ENCODE measurements at regions not wholly inside any gene's neighbourhood (a gene's known extent, or its start where the extent isn't known, plus 50 kb on each side); places are given as distances from the start of the nearest gene placed in this dataset.

- BruUV-seq (replicated peaks), result no TSS peak
- CTCF ChIA-PET, result no interaction called here
- Histone ChIP-seq H3K4me3 (ENCODE audit: low read depth in 2 of 2, low read length in 2 of 2) (no peak overlapping the region), H3K27me3 (ENCODE audit: control insufficient read depth, insufficient read depth, low read length) (no peaks in the 10 kb centered on the region), H3K27ac (ENCODE audit: low read length) (no peak overlapping the region), H3K9me3 (ENCODE audit: control insufficient read depth, insufficient read depth, low read depth, low read length) (no peaks in the 10 kb centered on the region), H3K36me3 (ENCODE audit: control insufficient read depth, insufficient read depth, low read length) (no peaks in the 10 kb centered on the region), H3K4me1 (ENCODE audit: control insufficient read depth, insufficient read depth, low read length) (no peaks in the 10 kb centered on the region)
- in situ Hi-C loops (cut with HindIII; ENCODE audit: low pct_unique_long_range_greater_than_20kb, low sequenced_read_pairs), result no loop called here
- ATAC-seq (no peak), DNase-seq (ENCODE audit: low read depth, low spot score) (no peak)
- TF ChIP-seq SIN3A (IDR thresholded peaks at IDR 0.05; ENCODE audit: borderline replicate concordance, insufficient read depth, low read depth, low read length), result no peak
- no peak for TF ChIP-seq CTCF (IDR thresholded peaks at IDR 0.05)
- no peak for TF ChIP-seq REST (IDR thresholded peaks at IDR 0.05; ENCODE audit: insufficient read depth in 1 of 2, low read depth in 2 of 2, low read length in 1 of 2)
- TF ChIP-seq TCF7L2 (IDR thresholded peaks at IDR 0.05; ENCODE audit: low read depth, low read length), result no peak
- TF ChIP-seq POLR2AphosphoS5 (IDR thresholded peaks at IDR 0.05; ENCODE audit: low read depth, low read length), result no peak
- POLR2A ChIA-PET, result no interaction called here
- intact Hi-C loops (cut with micrococcal nuclease; ENCODE audit: unreplicated experiment), result no loop called here
These were observed 424.1 kb downstream of the ZNF385D start for GRCh38 chr3:21326704-21327475.

GRCh38 chr3:21314688-21315087, 436.3 kb downstream of the ZNF385D start:
- no TSS peak for BruUV-seq (replicated peaks)
- H3K27ac ChIP-seq (ENCODE audit: low read length), result no peak overlapping the region
- ChIA-PET POLR2A (no interaction called here), CTCF (no interaction called here)
- no peaks in the 10 kb centered on the region for H3K4me1 ChIP-seq (ENCODE audit: control insufficient read depth, insufficient read depth, low read length)
- no peaks in the 10 kb centered on the region for H3K27me3 ChIP-seq (ENCODE audit: control insufficient read depth, insufficient read depth, low read length)
- ATAC-seq, result no peak
- no peak for DNase-seq (ENCODE audit: low read depth, low spot score)
- no peaks in the 10 kb centered on the region for H3K9me3 ChIP-seq (ENCODE audit: control insufficient read depth, insufficient read depth, low read depth, low read length)
- in situ Hi-C loops (cut with HindIII; ENCODE audit: low pct_unique_long_range_greater_than_20kb, low sequenced_read_pairs), result no loop called here
- TF ChIP-seq CTCF (IDR thresholded peaks at IDR 0.05) (no peak), SIN3A (IDR thresholded peaks at IDR 0.05; ENCODE audit: borderline replicate concordance, insufficient read depth, low read depth, low read length) (no peak), POLR2AphosphoS5 (IDR thresholded peaks at IDR 0.05; ENCODE audit: low read depth, low read length) (no peak), REST (IDR thresholded peaks at IDR 0.05; ENCODE audit: insufficient read depth in 1 of 2, low read depth in 2 of 2, low read length in 1 of 2) (no peak)
- H3K4me3 ChIP-seq (ENCODE audit: low read depth in 2 of 2, low read length in 2 of 2), result no peak overlapping the region
- no peaks in the 10 kb centered on the region for H3K36me3 ChIP-seq (ENCODE audit: control insufficient read depth, insufficient read depth, low read length)
- intact Hi-C loops (cut with micrococcal nuclease; ENCODE audit: unreplicated experiment), result no loop called here

Data from Panc1 (cell line).